HG03175 (cell line): ENCODE measurements at regions not wholly inside any gene's neighbourhood (a gene's known extent, or its start where the extent isn't known, plus 50 kb on each side); places are given as distances from the start of the nearest gene placed in this dataset.
A peak's percentile ranks its signal among the peaks of the same experiment; 100 is the strongest.
"Not testable (repeated sequence)": the region's sequence is repeated elsewhere in the genome, so short reads cannot be mapped to it uniquely, and the experiment has no call there.

Experiments used
- ATAC-seq: cut with Tn5 transposase; IDR thresholded peaks from one replicate; pipeline ENCODE4 v1.9.1; 2021; ENCODE audit warnings: mild to moderate bottlenecking, moderate library complexity; ENCODE audit not compliant: unreplicated experiment

DNA sequence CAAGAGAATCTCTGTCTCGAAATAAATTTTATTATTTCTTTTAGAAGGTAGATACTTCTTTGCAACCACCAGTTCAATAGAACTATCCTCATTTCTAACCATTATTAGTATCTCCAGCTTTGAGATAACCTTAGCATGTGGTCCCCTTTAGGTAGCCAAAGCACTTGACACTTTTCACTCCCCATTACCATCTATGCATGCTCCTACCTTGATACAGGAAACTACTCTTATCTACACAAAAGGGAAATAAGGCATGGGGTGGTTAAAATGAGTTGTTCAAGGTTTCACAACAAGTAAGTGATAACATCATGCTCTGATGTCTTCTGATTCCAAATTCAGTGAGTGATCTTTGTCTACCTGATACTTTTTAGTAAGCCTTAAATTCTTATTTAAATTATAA is 308.2 kb upstream of the CHORDC1 start:
- no peak for ATAC-seq

DNA sequence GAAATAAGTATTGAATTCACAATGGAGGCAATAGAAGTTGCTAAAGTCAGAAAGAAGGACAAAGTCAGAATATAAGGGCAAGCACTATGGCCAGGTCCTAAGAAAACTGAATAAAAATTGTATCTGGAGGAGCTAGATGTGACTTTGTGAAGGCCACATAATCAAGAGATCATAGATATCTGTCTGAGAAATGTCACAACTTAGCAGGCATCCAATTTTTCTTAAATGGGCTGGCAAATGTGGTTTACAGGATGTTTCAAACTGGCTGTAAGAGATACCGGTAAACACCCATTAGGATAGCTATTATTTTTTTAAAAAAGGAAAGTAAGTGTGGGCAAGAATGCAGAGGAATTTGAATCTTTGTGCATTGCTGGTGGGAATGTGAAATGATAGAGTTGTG is 303.1 kb upstream of the CHORDC1 start:
- no peak for ATAC-seq

DNA sequence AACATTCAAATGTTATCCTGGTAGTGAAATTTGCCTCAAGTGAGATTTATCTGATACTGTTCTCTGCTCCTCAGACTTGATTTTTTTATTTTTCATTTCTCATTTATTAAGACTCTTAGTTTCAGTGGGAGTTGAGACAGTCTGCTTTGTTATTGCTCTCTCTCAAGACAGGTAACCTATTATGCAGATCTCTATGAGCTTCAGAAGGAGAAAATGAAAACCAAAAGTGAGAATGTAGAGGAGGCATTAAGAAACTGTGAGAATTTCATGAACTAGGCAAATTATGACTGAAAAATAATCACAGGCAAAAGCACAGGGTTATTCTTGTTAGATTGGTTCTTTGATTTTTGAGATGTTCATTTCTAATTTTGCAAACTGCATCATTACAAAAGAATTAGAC is 290.0 kb upstream of the CHORDC1 start:
- no peak for ATAC-seq

DNA sequence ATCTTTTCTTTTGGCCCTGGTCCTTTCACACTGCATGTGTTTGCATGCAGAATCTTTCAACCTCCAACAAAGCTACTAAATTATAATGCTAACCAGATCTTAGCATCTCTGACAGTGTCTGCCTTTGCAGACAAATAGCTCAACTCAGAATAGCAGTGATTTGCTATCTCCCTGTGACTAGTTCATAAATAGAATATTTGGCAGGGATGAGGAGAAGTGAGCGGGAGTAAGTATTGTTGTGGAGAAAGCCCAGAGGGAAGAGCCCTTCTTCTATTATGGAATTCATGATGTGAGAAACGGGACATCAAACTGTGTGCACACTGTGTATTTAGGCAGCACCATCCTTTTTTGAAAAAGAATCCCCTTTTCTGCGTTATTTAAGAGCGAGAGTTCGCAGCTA is 288.0 kb upstream of the CHORDC1 start:
- ATAC-seq: no peak

DNA sequence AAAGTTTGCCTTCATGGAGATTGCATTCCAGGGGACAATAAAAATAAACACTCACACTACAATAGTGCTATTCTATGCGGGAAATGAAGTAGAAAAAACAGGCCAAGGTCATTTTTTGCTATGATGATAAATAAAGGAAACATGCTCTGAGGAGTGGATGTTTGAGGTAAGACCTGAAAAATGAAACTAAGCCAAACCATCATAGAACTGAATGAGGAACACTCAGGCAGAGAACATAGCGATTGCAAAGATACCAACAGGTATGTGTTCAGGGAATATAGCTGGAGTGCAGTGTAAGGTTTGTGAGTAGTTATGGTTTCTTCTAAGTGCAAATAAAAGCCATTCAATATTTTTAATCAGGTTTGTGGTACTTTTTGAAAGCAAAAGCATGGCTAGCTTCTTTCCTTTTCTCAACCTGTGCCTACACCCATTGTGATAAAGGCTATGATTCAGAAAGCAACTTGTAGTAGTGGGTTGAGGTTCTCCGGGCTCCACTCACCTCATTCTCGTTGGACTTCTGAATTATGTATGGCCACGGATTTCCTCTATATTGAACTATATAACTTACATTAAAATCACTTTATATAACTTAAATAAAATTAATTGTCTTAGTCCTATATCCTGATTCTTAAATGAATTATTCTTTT is 278.2 kb upstream of the CHORDC1 start:
- no peak for ATAC-seq

DNA sequence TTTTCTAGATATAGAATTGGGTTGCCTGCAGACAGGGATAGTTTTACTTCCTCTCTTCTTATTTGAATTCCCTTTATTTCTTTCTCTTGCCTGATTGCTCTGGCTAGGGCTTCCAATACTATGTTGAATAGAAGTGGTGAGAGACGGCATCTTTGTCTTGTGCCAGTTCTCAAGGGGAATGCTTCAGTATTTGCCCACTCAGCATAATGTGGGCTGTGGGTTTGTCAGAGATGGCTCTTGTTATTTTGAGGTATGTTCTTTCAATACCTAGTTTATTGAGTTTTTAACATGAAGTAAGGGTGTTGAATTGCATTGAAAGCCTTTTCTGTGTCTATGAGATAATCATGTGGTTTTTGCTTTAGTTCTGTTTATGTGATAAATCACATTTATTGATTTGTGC is 273.9 kb upstream of the CHORDC1 start:
- no peak for ATAC-seq

DNA sequence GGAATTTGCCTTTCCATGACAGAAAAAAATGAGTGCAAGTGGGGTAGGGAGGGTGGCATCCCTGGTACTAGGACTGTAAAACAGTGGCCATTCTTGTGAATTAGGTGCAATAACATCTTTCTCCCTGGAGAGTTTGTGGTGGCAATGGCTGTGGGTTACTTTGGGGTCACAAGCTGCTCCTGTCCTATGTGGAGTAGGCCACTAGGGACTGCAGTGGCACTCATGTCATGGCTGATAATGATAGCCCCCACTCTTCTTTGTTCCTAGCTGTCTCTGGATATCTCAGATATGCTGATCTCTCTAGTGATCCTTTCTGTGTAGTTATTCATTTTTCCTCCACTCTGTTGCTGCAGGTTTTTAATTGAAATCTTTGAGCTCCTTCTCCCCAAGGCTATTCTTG is 270.5 kb upstream of the CHORDC1 start:
- ATAC-seq: no peak

DNA sequence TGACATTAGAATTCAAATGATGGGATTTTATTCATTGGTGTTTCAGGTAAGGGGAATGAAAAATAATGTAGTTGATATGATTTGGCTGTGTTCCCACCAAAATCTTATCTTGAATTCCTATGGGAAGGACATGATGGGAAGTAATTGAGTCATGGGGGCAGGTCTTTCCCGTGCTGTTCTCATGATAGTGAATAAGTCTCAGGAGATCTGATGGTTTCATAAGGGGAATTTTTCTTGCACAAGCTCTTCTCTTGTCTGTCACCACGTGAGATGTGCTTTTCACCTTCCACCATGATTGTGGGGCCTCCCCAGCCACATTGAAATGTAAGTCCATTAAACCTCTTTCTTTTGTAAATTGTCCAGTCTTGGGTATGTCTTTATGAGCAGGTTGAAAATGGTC is 268.6 kb upstream of the CHORDC1 start:
- no peak for ATAC-seq

DNA sequence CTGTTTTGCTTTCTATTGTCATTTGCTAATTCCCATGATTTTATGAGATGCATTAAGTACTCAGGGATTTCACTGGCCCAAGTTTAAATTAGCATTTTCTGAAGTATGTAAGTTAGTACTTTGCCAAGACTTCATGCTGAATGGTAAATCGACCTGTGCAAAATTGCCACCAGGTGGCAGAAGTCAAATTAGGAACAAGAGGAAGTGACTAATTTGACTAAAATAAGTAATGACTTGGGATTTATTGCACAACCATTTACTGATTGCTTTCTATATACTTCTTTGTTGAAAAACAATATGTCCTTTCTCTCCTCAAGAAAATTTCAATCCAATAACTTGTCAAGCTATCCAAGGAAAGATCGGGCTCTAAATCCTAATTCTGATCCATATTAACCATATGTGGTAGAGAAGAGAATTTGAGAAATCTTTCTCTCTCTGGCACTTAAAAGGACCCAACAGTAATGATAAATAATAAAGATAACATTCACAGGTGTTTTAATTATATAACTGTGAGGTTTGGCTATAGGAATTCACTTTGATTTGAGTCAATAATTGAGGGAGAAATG is 253.7 kb upstream of the CHORDC1 start:
- ATAC-seq: peak; percentile 64

DNA sequence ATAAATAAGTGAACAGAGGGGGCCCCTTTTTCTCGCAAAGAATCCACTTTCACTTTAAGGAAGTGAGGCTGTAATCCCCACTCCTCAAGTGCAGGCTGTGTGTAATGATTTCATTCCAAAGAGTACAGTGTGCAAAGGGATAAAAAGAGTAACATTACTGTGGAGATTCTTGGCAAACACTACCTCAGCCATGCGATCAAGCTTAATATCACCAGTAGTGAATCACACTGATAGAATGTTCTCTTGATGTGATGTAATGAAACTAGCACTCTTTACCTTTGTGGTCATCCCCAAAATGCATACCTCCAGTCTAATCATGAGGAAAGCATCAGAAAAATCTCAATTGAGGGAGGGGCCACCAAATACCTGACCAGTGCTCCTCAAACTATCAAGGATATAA is 246.1 kb upstream of the CHORDC1 start:
- ATAC-seq: no peak

DNA sequence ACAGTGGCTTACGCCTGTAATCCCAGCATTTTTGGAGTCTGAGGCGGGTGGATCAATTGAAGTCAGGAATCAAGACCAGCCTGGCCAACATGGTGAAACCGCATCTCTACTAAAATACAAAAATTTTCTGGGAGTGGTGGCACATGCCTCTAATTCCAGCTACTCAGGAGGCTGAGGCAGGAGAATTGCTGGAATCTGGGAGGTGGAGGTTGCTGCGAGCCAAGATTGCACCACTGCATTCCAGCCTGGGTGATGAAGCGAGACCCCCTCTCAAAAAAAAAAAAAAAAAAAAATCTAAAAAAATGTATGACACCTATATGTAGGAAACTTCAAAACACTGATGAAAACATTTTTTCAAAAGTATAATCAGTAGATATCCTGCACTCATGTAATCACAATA is 242.7 kb upstream of the CHORDC1 start:
- no peak for ATAC-seq

DNA sequence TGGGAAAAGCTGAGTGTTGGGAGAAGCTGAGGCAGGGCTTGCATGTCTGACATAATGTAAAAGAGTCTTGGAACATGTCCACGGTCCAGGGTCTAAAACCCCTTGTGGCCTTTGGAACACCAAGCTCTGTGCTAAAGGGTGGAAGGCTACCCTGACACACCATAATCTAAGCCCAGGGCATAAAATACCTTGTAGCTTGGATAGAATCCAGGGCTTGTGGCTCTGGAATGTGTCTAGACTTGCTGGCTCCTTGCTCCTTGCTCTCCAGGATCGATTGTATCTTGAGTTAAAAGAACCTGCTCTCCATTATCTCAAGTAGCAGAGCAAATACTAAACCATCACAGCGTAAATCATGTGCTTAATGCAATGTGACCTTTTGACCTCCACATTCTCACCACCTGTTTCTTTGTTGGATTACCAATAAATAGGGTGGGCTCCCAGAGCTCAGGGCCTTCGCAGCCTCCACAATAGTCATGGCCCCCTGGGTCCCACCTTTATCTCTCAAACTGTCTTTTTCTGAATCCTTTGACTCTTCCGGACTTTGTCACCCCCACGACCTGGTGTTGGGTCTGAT is 232.6 kb upstream of the CHORDC1 start:
- not testable (repeated sequence) for ATAC-seq

DNA sequence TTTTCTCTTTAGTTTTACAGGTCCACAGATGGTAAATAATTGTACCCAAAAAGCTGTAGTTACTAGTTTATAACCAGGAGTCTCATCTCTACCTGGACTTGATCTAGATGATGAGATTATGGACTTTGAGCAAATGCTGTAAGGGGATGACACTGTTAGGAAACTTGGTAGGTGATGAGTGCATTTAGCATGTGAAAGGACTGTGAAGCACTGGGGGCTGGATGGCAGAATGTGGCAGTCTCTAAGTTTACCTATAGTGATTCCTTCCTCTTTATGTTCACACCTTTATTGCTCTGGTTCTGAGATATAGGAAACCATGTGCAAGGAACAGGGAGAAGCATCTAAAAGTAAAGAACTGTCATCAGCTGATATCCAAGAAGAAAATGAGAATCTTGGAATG is 230.7 kb upstream of the CHORDC1 start:
- ATAC-seq: no peak

DNA sequence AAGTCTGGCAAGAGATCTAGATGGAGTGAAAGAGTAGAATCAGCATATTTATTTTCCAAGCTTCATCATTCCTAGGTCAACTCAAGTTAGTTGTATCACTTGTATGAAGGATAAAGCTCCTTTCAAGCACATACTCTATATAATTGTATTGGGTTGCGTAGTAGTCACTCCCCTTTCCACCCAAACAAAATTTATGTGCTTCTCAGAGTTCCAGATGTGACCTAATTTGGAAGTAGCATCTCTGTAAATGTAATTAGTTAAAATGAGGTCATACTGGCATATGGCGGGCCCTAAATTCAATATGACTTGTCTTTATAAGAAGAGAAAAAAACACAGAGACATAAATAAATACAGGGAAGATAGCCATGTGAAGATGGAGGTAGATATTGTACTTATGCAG is 226.8 kb upstream of the CHORDC1 start:
- ATAC-seq: no peak

DNA sequence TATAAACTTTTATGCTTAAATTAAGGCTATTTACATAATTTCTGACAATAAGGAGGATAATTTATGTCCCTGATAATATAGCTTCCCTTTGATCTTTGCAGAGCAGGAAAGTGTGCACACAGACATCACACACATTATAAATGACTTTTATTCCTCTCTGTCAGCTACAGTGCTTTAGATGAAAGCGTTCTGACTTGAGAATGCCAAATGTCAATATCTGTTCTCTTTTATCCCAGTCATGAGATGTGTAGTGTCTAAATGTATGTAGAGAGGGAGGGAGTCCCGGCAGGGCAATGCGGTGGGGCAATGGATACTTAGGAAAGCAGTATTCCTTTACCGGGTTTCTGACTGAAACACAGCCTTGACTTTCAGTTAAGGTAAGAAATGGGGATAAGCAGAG is 225.4 kb upstream of the CHORDC1 start:
- no peak for ATAC-seq

DNA sequence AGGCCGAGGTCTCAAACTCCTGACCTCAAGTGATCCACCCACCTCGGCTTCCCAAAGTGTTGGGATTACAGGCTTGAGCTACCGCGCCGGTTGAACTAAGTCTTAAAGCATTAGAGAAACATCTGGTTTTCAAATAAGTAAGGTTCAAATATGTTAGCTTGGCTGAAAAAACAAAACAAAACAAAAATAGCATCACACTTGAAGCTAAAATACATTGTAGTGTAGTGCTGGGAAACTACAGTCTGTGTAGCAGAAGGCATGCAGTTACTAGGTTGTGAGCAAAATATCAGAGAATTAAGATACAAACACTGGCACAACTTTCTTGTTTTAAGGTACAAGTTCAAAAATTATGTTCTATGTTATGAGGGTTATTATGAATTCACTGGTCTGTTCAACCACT is 224.8 kb upstream of the CHORDC1 start:
- no peak for ATAC-seq

DNA sequence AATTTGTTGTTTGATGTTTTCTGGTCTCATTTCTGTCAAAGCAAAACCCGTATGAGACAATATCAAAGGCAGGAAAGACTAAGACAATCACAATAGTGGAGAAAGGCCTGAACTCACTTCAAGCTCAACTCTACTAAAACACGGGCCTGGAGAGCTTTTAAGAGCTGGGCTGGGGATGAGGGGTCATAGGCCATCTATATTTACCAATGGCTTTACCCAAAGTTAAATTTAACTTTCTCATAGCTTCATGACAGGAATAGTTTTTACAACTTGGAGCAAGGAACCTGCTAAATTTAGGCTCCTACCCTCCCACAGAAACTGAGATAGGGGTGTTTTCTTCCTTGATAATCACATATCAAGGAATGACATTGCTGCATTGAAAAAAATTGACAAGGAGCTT is 223.4 kb upstream of the CHORDC1 start:
- ATAC-seq: no peak

DNA sequence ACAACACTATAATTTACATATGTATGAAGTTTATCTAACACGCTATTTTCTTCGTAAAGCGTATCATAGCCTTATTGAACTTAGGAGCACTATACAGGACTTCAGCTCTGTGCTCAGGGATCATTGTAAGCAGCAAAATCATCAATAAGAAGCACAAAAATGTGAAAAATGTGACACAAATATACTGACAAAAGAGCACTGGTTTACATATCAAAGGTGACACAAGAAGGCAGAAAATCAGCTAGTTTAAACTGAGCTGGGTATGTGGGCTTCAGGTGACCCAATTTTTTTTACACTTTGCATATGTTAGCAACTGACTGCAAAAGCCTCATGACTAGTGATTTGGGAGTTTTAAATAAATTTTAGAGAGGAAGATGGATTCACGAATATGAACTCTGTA is 215.2 kb upstream of the CHORDC1 start:
- no peak for ATAC-seq

DNA sequence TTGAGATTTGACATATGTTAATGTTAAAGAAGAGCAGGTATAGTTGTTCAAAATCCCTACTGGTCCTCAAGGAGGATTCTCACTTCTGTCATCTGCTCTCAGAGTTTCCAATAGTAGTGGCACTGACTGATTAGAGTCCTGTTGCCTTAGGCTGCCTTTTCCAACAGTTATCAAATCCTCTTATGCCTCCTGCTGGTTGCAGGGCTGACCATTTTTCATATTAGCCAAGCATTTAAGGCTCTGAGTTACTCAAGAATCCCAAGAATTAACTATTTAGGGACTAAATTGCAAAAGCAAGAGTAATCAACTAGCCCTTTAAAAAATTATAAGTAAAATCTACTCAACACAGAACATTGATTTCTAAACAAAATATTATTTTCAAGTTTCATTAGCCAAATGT is 212.0 kb upstream of the CHORDC1 start:
- ATAC-seq: no peak

DNA sequence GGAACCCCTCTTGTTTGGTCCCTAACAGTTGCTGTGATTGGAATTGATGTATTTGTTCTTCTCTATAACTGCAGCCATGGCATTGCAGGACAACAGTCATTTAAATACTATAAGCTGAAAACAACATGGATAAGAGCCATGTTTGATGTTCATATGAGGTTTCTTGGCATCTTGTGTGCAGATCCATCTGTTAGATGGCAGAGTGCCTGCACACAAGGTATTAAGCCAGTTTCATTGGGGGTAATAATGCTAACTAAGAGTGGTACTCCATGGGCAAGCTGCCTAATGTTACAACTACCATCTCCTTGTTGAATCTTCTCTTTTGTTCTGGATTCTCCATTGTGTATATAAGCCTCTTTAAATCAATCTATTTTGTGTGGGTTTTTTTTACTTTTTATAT is 206.0 kb upstream of the CHORDC1 start:
- ATAC-seq: no peak

DNA sequence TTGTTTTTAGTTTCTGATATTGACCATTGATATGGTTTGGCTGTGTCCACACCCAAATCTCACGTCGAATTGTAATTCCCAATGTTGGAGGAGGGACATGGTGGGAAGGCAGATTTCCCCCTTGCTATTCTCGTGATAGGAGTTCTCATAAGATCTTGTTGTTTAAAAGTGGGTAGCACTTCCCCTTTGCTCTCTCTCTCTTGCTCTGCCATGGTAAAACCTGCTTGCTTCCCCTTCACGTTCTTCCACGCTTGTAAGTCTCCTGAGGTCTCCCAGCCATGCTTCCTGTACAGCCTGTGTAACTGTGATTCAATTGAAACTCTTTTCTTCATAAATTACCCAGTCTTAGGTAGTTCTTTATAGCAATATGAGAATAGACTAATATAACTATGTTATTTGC is 203.6 kb upstream of the CHORDC1 start:
- ATAC-seq: no peak

DNA sequence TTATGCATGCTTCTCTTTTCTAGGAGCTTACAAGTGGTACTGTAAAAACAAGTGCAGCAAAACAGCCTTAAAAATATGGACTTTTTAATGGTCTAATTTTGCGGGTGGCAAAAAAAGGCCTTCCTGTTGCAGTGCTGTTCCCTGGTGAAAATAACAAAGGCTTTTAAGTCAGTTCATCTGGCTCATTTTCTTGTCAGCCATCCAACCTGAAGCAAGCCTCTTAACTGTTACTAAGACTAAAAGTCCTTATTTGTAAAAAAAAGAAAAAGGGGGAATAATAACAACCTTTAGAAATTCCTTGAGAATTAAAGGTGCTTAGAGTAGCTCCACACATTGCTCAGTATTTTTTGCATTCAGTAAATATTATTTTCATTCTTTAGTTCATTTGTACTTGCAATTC is 200.5 kb upstream of the CHORDC1 start:
- no peak for ATAC-seq

DNA sequence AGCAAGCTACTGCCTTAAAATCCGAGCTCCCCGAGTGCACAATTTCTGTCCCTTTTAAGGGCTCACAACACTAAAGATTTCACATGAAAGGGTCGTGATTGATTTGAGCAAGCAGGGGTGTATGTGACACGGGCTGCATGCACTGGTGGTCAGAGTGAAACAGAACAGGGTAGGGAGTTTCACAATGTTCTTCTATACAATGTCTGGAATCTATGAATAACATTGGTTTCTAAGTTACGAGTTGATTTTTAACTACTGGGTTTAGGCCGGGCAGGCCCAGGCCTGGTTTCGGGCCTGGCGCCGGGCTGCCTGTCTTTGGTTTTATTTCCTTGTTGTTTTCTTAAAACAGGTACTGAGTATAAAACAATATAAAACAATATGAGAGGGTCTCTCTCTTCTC is 199.9 kb upstream of the CHORDC1 start:
- ATAC-seq: not testable (repeated sequence)
